VCaP (cell line): ENCODE measurements at regions not wholly inside any gene's neighbourhood (a gene's known extent, or its start where the extent isn't known, plus 50 kb on each side); places are given as distances from the start of the nearest gene placed in this dataset.

Source experiments
- H3K27ac ChIP-seq: fragments of 450-650 bp; 2 replicates; pipeline ENCODE4 v1.5.1; 2017
- TF ChIP-seq, protein P1 (sequence below): fragments of 450-650 bp; conservative IDR thresholded peaks from 2 replicates; pipeline ENCODE4 v1.5.1; 2017; ENCODE audit warnings: mild to moderate bottlenecking, moderate library complexity

DNA sequence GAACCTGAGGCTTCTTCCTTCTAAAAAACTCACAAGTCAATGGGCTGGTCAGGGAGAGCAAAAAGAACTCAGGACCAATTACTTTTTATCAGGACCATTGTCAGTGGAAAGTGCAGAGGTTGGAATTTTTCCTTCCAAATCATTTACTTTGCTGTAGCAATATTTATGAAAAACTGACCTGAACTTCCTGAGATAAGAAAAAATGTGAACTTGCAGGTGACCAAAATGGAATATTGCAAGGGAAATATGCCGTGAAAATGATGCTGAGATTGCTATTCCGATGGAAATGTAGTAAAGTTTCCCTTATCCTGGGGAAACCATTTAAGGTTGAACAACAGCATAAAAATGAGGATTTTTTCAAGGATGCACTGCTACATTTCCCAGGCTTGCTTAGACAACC is 148.3 kb upstream of the PFKP start:
- no peak overlapping the region for H3K27ac ChIP-seq
- TF ChIP-seq, protein P1, sequence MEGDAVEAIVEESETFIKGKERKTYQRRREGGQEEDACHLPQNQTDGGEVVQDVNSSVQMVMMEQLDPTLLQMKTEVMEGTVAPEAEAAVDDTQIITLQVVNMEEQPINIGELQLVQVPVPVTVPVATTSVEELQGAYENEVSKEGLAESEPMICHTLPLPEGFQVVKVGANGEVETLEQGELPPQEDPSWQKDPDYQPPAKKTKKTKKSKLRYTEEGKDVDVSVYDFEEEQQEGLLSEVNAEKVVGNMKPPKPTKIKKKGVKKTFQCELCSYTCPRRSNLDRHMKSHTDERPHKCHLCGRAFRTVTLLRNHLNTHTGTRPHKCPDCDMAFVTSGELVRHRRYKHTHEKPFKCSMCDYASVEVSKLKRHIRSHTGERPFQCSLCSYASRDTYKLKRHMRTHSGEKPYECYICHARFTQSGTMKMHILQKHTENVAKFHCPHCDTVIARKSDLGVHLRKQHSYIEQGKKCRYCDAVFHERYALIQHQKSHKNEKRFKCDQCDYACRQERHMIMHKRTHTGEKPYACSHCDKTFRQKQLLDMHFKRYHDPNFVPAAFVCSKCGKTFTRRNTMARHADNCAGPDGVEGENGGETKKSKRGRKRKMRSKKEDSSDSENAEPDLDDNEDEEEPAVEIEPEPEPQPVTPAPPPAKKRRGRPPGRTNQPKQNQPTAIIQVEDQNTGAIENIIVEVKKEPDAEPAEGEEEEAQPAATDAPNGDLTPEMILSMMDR = no peak

DNA sequence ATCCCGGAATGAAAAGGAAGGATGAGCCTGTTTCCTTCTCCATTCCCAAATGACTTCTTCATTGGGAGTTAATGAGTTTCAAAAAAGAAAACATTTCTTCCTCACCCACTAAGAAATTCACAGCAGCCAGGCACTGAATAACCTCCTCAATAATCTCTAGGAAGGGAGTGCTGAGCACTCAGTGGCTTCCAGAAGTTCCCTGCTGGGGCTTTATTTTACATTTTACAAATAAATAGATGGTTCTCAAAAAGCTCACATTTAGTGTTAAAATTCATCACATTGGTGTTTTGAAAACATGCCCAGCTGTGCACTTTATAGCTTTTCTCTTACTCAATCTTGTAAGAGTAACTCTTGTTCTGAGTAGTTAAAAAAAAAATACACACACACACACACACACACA is 148.9 kb upstream of the PFKP start:
- no peak overlapping the region for H3K27ac ChIP-seq
- TF ChIP-seq, protein P1 = no peak

DNA sequence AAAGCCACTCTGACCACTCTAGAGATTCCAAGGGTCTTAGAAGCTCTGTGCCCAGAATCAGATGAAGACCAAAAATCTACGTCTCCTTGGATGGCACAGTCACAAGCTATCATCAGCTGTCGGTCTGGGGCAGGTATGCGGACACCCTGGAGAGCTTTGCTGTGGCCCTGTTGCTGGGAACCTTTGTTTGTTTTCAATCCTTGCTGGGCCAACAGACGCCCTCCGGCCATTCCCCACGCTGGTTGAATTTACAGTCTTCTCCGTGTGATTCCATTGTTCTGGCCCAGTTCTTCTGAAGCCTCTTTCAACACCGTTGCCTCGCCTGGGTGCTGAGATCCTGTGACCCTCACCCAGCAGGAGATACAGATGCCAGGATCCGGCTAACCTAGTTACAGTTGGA is 149.4 kb upstream of the PFKP start:
- TF ChIP-seq, protein P1 = no peak
- no peak overlapping the region for H3K27ac ChIP-seq

DNA sequence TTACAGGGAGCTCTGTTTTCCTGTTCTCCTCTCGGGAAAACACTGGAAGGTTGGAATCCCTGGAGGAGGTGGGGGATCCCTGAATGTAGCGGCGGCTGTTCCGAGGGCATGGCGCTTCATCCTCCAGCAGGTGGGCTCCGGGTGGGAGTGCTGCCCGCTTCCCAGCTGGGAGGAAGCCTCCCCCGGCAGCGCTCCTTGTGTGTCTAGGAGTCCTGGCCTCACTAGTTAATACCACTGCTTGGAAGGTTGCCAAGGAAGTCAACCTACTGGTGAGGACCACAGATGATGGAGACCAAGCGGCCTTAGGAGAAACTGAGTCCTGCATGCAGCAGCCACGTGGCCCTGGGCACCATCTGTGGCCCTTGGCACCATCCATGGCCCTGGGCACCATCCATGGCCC is 151.9 kb upstream of the PFKP start:
- no peak overlapping the region for H3K27ac ChIP-seq
- TF ChIP-seq, protein P1 = no peak

DNA sequence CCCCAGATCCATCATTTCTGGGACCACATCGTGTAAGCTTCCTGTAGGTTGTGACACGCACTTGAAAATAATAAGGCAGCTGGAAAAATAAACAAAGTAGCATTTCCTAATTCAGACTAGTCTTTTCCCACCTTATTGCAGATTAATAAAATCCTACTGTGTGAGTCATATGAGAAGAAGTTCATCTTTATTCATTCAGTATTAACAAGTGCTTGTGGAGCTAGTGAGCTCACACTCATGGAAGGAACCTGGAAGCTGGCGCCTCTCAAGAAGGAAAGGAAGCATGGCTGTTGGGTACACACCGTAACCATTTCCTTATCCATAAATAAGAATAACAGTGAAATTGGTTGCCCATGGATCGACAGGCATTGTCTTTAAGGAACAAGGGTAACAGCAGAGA is 152.6 kb upstream of the PFKP start:
- TF ChIP-seq, protein P1 = no peak
- no peak overlapping the region for H3K27ac ChIP-seq

DNA sequence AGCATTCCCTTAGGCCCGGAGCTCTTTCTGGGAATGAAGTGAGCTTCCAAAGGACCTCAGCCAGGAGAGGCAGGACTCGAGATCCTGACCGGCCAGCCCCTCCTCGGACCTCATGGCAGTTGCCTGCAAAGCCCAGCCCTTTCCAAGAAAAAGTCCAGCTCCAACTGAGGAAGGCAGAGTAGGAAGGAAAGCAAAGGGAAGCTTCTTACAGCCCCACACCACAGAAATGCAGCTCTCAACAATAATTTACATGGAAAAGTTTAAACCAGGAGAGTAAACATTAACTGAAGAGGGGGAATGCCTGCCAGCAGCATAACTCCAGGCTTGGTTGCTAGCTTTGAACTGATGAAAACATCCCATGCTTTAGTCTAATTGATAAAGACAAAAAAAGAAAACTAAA is 153.9 kb upstream of the PFKP start:
- H3K27ac ChIP-seq = no peak overlapping the region
- TF ChIP-seq, protein P1 = no peak

DNA sequence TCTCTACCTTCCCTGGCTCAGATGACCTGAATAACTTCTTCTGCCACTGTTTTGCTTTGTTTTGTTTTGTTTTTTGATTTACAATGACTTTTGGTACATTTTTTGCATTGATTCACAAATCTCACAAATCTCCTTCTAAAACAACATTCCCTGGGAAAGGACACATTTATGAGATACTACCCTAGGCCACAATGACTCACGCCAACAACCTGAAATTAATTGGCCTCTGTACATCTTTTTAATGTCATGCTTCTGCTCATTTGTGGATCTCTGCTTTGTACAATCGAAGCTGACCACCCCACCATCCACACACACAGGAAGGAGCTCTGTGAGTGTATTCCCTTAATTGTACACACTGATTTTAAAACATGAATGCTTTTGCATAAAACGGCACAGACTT is 156.7 kb upstream of the PFKP start:
- no peak overlapping the region for H3K27ac ChIP-seq
- TF ChIP-seq, protein P1 = no peak

DNA sequence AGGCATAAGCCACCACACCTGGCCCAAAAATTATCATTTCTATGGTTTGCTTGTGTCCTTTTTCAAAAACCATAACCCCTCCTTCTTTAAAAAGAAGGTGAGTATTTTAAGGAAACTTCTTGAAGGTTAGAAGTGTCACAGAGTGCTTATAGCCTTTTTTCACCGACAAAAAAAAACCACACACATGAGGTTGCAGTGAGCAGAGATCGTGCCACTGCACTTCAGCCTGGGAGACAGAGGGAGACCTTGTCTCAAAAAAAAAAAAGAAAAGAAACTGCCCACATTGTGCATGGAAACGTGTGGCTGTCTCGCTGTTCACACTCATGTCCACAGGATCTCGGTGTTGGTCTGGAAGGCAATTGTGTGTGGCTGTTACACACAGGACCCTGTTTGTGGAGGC is 157.4 kb upstream of the PFKP start:
- TF ChIP-seq, protein P1 = no peak
- no peak overlapping the region for H3K27ac ChIP-seq
